GM13977 (cell line): ENCODE measurements at regions not wholly inside any gene's neighbourhood (a gene's known extent, or its start where the extent isn't known, plus 50 kb on each side); places are given as distances from the start of the nearest gene placed in this dataset.

Experiments
- DNase-seq: peaks from one replicate; pipeline ENCODE4 v3.0.0; 2012; ENCODE audit warnings: low spot score
- in situ Hi-C: fragments of 300-500 bp; cut with MboI; formaldehyde crosslinking; loops from one replicate; pipeline ENCODE4 v1.12.0; 2022; ENCODE audit warnings: low sequenced_read_pairs, low pct_unique_long_range_greater_than_20kb, mixed read lengths, inconsistent platforms; ENCODE audit not compliant: unreplicated experiment
- TF ChIP-seq, protein P1 (sequence below): IDR thresholded peaks from 2 replicates; pipeline ENCODE4 v1.5.1; 2012; ENCODE audit warnings: mild to moderate bottlenecking, control low read depth; ENCODE audit not compliant: insufficient read depth; ENCODE audit errors: extremely low read depth, missing control alignments

DNA sequence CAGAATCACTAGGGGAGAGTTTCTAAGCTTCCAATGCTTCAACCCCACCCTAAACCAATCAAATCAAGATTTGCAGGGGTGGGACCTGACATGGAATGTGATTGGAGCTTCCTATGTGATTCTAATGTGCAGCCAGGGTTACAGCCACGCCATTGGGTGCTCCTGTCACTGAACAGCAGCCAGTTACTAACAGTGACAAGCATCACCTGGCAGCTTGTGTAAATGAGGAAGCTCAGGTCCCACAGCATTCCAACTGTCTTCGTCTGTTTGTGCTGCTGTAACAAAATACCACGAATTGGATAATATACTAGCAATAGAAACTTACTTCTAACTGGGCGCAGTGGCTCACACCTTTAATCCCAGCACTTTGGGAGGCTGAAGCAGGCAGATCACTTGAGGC, 294.9 kb downstream of the SHQ1 start:
- DNase-seq = no peak
- in situ Hi-C loops = no loop called here
- TF ChIP-seq, protein P1, sequence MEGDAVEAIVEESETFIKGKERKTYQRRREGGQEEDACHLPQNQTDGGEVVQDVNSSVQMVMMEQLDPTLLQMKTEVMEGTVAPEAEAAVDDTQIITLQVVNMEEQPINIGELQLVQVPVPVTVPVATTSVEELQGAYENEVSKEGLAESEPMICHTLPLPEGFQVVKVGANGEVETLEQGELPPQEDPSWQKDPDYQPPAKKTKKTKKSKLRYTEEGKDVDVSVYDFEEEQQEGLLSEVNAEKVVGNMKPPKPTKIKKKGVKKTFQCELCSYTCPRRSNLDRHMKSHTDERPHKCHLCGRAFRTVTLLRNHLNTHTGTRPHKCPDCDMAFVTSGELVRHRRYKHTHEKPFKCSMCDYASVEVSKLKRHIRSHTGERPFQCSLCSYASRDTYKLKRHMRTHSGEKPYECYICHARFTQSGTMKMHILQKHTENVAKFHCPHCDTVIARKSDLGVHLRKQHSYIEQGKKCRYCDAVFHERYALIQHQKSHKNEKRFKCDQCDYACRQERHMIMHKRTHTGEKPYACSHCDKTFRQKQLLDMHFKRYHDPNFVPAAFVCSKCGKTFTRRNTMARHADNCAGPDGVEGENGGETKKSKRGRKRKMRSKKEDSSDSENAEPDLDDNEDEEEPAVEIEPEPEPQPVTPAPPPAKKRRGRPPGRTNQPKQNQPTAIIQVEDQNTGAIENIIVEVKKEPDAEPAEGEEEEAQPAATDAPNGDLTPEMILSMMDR = no peak

- DNase-seq = peak; percentile 44
- in situ Hi-C loops = no loop called here
- TF ChIP-seq, protein P1 = no peak
These were observed 297.5 kb downstream of the SHQ1 start for GRCh38 chr3:72550582-72551262.

GRCh38 chr3:72549761-72550581, 298.3 kb downstream of the SHQ1 start:
- TF ChIP-seq, protein P1 = no peak
- no peak for DNase-seq
- in situ Hi-C loops = no loop called here

- DNase-seq = no peak
- TF ChIP-seq, protein P1 = no peak
- in situ Hi-C loops = no loop called here
These were observed 299.3 kb downstream of the SHQ1 start for GRCh38 chr3:72548981-72549380.

DNA sequence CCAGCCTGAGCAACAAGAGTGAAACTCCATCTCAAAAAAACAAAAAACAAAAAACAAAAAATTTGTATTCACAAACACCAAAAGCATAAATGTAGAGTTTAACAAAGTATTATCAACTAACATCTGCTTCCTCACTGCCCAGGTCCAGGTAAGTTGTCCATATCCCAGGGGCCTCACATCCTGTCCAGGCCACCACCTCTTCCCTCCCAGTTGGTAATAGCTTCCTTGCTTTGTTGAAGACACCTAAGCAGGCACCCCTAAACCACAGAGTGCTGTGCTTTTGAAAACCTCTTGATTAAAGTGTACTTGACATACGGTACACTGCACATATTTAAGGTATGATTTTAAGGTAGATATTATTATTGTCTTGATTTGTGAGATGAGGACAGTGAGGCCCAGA, 299.8 kb downstream of the SHQ1 start:
- TF ChIP-seq, protein P1 = no peak
- in situ Hi-C loops = no loop called here
- DNase-seq = no peak

DNA sequence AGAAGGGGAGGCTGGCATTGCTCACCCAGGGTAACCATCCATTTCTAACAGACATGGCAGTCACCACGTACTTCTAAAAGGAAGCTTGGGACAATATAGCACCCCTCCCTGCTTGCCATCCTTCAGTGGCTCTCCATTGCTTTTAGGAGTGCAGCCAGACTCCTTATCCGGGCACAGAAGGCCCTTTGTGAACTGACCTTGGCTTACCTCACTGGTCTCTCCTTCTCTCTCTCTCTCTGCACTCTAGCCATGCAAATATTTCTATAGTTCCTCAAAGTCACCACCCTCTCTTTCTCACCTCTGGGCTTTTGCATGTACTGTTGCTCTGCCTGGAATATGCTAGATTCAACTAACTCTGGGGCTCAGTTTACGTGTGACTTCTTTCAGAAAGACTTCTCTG, 301.1 kb downstream of the SHQ1 start:
- TF ChIP-seq, protein P1 = no peak
- in situ Hi-C loops = no loop called here
- no peak for DNase-seq
